Activated CD4-positive, CD25-positive, alpha-beta regulatory T cell treated with anti-CD3 and anti-CD28 coated beads, Interleukin-2, amount 50 U/mL, for 16 hours (primary cell): ENCODE measurements at regions not wholly inside any gene's neighbourhood (a gene's known extent, or its start where the extent isn't known, plus 50 kb on each side); places are given as distances from the start of the nearest gene placed in this dataset.
"Not testable (repeated sequence)": the region's sequence is repeated elsewhere in the genome, so short reads cannot be mapped to it uniquely, and the experiment has no call there.

ENCODE experiments used
- DNase-seq: peaks from one replicate; pipeline ENCODE4 v3.0.0-alpha.2; 2020; ENCODE audit warnings: low read depth, low spot score

DNA sequence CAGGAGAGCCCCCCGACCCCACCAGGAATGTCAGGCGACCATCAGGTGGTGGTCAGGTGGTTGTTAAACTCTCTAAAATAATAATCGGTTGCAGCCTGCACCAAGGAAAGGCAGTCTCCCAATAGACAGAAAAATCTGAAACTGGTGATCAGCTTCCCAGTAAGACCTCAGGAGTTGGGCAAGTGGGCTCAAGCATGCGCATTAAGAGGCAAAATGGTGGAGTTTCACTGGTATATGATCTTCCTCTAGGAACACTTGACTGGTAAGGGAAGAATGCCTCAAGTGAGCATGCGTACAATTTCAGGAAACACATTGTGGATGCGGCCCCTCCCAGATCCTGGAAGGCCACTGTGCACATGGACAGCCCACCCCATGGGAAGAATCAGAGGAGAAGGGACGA lies 619.9 kb downstream of the TYW1 start:
- DNase-seq: no peak

DNA sequence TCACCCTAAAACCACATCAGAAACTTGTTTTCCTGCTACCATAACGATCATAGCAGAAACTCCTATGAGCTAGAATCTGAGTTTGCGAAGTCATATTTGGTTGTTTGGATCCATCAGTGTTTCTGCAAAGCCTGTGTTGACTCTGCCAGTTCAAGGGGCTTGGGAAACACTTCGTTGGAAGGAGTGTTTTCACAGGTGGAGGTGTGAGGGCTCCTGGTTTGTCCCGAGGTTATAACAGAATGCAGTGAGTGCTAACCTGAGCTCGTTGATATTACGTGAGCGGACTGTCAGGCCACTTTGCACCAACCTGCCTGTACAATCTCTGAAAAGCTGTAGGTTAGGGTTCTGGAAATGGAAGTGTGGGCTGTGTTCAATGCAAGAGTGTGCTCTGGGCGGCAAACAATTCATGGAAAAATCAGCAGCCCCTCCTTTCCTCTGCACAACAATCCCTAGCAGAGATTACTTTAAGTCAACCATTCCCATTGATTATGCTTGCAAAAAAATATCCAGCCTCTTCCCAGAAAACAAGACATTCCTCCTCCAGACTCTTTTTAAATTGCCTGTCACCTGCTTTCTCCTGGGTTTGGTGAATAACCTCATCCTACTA lies 622.0 kb downstream of the TYW1 start:
- no peak for DNase-seq

DNA sequence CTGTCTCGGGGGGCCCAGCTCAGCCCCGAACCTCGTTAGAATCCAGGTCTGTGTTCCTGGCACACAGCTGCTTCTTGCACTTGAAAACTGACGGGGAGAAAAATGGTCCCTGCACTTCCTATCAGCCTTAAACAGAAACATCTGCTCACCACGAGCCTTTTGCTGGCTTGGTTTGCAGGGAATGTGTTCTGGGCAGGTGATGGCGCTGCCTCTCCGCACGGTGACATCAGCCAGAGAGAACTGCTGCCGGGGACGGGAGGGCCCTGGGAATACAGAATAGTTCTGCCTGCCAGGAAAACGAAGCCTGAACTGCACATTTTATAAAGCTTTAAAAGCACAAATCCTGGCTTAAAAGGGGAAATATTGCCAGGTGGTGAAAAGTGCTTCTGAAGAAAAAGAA lies 622.5 kb downstream of the TYW1 start:
- DNase-seq: no peak

DNA sequence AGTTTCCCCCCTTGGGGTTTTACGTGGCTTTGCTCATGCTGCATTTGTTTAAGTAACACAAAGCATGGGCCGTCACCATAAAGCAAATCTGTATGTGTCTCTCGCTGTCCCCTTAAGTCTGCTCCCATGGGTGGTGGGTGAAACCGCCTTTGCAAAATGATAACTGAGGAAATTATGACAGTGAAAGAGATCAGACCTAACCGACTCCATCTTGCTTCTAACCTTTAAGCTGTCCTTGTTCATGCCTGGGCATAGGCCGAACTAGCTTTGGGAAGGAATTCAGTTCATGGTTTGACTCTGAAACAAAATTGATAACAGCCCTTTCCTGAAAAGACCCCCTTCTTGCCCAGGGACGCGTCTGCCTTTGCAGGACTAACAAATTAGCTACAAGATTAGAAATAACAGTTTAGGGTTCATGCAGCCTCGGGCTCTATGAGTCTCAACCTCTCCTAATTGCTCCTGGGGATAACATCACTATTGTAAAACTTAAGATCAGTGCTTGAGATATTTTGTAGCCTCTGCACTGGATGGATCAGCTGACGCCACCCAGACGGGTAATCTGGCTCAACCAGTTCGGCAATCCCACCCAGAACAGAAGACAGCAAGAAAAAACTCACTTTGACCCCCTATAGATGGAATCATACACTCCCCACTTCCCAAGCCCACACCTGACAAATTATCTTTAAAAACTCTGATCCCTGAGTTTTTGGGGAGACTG lies 623.7 kb downstream of the TYW1 start:
- DNase-seq: no peak

DNA sequence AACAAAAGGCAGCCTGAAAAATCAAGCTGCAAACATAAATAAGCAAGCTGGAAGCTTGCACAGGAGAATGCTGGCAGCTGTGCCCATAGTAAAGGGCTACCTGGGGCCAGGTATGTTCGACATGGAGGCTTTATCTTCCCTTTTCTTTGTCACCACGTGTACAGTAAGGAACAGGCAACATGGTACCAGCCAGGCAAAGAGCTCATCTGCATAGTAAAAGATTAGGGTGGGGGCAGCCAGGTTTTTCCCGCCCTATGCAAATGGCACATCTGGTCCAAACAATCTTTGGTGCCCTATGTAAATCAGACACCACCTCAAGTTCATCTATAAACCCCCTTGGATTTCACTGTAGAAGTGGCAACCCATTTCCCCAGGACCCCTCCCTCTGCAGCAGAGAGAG lies 625.1 kb downstream of the TYW1 start:
- no peak for DNase-seq

DNA sequence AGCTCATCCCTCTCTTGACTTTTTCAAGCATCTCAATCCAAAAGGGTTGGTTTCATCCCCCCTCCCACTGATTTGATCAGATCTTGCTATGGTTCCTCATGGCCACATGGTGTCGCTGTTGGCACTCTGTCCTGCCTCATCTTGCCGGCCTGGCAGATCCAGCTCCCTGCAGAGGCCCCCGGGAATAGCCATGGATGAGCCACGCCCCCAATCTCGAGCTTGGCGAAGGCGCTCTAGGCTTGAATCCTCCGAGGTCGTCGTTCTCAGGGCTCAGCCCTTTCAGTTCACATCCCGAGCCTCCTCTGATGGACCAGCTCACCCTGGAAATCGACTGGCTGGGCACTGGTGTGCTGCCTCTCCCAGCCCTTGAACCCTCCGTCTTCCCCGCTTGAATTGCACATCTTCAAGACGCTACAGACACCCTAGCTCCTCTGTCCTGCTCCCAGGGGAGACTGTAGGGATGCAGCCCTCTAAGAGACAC lies 628.7 kb downstream of the TYW1 start:
- DNase-seq: no peak

DNA sequence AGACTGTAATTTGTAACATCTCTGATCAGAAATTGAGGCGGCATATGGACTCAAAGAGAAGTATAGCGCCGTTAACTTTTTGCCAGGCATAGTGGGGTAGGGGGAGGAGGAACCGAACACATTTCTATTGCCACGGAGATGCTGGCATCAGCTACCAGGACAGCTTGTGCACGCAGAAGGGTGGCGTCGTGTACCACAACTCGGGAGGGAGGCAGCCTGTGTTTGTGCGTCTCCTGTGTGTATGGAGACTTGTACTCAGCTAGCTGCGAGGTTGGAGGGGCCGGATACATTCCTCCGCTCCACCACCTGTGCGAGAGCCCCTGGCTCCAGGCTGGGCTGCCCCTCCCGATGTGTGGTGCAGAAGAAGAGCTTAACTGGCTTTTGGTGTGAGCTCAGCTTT lies 634.8 kb downstream of the TYW1 start:
- DNase-seq: no peak

DNA sequence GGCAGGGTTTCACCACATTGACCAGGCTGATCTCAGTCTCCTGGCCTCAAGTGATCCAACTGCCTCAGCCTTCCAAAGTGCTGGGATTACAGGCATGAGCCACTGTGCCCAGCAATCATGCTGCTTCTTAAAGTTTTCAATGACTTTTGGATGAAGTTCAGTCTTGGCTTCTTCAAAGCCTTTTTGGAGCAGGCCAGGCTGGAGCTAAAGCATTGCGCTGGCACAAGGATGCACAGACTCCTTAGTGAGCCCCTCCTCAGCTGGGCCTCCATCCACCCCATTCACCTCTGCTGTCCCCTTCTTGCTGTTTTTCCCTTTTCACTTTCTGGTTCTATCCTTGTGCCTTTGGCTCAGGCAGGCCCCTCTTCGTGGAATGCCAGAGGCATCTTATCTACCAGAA lies 638.6 kb downstream of the TYW1 start:
- no peak for DNase-seq

DNA sequence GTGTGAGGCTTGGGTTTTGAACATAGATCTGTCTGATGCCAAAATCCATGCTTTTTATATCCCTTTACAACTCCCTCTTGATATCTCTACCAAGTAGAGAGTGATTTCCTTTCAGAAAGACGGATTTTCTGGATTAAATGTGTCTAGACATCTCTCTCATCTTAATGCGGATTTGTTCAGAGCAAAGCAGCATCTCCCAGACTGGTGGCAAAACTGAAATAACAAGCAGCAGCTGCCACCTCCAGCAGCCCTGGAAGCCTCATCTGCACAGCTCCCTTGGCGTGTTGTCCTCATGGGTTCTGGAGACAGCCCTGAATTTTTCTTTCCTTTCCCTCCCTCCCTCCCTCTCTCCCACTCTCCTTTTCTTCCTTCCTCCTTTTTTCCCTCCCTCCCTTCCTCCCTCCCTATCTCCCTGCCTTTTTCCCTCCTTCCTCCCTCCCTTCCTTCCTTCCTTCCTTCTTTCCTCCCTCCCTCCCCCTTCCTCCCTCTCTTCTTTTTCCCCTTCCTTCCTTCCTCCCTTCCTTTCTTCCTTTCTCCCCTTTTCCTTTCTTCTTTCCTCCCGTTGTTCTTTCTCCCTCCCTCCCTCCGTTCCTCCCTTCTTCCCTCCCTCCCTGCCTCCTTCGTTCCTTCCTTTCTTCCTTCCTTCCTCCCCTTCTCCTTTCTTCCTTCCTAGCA lies 639.9 kb downstream of the TYW1 start:
- DNase-seq: no peak

DNA sequence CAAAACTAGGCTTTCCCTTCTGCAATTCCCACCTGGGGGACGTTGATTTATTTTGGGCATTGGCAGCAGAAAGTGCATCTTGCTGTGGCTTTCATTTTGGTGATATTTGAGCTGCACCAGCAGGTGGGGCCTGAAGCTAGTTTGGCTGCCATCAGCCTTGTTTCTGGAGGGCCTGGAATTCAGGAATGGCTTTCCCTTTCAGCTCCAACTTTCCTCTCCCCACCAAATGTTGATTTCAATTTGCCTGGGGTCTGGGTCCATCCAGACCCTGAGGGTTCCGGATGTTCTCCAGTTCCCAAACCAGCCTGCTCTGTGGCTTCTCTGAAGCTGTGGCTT lies 640.4 kb downstream of the TYW1 start:
- DNase-seq: no peak

DNA sequence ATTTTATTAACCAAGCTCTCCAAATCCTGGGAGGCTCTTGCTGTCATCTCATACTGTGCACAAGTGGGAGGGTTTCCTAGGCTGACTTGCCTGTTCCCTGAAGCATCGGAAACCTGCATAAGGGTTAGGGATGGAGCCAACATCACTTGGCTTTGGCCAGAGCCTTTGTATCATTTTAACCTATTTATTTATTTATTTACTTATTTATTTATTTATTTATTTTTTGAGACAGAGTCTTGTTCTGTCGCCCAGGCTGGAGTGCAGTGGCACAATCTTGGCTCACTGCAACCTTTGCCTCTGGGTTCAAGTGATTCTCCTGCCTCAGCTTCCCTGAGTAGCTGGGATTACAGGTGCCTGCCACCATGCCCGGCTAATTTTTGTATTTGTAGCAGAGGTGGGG lies 645.9 kb downstream of the TYW1 start:
- DNase-seq: not testable (repeated sequence)

DNA sequence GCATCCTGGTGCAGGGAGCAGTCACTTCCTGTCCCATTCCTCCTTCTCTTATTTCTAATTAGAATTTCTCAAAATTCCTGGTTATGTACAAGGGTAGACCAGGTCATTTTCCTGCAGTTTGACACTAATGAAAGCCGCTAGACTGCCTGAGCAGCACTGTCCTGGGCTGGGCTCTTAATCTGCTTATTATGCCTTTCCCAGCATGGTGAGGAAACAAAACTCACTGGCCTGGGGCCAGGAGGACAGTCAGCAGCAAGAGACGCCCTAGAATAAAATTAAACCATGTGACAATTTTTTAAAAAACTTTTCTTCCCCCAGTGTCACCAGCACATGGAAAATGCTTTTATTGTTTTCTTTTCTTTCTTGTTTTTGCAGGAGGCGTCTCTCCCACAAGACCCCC lies 647.5 kb downstream of the TYW1 start:
- DNase-seq: no peak

DNA sequence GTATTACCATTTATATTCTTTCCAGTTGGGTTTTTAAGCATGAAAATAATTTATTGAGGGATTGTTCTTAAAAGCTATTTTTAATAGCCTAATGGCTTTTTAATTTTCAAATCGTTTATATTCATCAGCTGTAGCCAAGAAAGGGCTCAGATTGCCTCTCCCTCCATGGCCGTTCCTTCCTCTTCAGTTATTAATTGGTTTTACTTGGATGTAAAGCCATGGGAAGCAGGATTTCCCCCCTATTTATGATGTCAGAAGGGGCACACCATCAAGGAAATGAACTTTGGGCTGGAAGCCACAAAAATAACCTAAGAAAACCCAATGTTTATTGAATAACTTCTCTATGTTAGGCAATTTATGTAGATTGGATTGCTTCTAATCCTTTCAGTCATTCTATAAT lies 656.3 kb downstream of the TYW1 start:
- DNase-seq: no peak

DNA sequence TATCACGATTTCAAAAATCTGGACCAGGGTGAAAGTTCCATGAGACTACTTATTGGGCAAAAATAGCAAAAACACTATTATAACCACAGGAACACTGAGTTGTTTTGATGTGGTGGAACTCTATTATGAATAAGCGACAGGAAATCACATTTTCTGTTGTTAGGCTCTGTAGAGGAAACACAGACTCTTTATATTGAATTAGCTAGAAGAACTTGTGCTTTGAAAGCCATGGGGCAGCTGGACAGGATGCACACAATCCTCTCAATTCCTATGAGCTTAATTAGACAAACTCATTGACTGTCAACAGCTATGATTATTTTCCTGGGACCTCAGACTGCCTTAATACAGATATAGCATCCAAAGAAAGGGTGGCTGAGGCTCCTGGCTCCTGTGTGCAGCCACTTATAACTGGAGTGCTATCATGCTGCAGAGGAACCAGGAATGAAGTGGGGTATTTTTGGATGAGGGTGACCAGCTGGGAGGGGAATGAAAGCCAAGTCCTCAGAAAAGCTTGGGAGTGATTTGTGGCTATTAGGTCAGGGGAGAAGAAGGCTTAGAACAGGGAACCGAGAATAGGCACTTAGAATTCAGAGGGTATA lies 657.3 kb downstream of the TYW1 start:
- no peak for DNase-seq

DNA sequence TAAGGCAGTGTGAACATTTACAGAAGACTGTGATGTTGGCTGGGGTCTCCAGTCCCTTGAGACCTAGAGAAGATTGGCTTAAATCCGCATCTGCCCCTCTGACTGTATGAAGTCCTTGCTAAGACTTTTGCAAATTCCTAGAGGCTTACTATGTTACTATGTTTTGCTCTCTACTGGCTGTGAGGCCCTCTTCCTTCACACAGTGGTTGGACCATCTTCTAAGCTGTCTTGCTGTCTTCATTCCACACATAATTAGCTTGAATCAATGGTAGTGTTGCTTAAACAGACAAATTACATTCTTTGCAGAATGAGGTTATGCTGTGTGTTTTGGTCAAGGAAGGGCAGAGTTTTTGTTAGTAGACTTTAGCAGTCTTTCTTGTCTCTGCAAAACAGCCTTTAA lies 658.0 kb downstream of the TYW1 start:
- no peak for DNase-seq

DNA sequence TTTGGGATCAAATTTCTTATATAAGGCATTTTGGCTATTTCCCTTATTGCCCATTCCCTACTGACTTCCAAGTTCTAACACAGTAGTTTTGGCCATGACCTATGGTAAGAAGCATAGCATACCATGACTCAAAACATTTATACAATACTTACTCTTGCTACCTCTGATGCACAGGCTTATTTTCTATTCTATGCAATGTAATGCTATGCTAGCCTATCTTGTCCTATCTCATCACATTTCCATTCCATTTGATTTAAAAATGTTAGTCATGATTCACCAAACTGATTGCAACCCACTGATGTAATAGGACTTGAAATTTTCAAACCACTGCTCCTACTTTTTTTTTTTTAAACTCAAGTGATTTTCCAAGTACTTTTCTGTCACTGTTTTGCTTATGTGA lies 658.5 kb downstream of the TYW1 start:
- no peak for DNase-seq

DNA sequence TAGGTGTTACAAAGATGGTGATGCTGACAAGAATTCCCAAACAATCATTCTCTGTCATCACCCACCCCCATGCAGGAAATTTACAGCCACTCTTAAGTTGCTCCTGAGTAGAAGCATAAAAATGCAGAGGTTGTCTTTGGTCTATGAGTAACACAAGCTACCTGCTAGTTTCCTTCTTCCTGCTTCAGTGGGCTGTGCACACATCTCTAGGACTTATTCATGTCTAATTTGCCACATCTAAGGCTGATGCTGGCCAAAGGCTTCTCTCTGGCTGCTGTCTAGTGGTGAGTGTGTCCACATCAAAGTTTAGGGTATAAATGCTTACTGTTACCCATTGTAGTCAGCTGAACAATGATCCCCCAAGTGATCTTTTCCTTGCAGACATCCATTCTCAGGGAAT lies 662.5 kb downstream of the TYW1 start:
- DNase-seq: no peak

DNA sequence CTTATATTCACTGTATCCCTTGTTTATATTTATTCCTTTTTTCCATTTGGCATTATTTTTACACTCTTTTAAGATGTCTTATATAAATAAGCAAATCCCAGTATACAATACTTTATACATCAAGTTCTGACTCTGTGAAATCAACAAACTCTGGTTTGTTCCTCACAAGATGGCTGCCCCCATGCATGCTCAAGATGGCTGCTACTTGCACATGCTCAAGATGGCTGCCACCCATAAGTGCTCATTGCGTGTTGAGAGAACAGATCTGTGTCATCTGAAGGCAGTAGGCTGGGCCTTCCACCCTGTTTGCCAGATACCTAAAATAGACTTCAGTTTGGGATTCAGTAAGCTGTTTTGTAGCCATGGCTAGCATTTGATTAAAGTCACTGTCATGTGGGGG lies 666.2 kb downstream of the TYW1 start:
- no peak for DNase-seq

DNA sequence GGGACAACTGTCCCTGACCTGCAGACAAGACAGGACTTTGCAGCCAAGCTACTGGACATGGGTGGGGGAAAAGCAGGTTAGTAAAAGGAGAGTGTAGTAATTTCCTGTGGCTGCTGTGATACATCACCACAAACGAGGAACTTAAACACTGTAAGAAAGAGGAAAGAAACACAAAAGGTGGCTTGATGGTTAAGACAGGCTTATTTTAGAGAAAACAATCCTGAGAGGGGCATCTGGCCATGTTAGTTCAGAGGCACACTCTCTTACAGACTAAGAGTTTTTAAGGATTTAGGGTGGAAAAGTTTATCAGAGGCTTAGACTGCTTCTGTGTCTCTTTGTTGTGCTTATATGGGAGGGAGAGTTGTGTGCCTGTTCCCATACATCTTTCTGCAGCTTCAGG lies 667.0 kb downstream of the TYW1 start:
- no peak for DNase-seq

DNA sequence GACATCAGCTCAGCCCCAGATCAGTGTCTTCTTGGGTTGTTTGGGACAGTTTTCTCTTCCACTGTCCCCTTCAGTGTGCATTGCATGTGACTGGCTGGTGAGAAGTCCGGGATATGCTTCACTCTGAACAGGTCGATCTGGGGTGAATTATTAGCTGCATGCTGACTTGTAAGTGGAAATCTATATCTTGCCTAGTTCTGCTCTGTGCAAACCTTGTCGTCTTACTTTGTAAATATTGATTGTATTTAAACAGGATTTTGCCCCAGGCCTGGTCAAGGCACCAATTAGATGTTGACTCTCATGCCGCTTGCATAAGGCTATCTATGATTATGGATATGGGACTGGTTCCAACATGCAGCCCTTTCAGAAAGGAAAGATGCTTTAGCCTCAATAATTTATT lies 669.7 kb downstream of the TYW1 start:
- not testable (repeated sequence) for DNase-seq

DNA sequence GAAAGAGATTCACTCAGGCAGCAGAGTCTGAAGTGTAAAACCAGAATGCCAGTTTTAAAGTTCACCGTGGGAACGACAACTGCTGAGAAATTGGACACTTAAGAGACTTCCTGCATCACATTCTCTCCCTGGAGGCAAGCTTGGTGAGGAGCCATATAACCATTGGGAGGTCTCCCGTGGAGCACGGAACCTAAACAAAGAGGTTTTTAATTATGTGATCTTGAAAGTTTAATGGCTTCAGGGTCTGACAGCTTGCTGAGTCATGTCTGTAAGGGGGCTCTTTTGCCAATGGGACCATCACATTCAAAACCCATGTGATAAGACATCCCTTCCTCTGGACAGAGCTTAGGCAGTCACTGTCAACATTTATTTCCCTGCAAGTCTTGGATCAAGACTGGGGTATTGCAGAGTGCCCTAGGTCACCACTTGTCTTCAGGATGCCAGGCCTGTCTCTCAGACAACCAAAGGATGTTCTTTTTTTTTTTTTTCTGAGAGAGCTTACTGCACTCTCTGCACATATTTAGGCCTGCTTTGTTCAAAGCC lies 674.4 kb downstream of the TYW1 start:
- DNase-seq: no peak

DNA sequence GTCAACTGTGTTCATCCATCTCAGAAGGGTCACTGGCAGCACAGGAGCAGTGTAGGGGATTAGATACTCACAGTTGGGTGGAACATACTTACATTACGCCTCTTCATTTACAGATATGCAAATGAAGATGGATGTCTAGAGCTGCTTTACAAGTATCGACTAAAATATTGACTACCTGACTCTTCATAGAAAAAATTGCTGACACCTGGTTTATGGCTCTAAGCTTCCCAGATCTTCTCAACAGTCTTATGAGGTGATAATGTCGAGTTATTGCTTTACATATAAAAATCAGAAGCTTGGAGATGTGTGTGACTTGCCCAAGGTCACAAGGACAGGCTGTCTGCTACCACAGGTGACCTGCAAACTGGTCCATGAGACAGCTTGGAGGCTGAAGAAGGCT lies 677.2 kb downstream of the TYW1 start:
- DNase-seq: no peak

DNA sequence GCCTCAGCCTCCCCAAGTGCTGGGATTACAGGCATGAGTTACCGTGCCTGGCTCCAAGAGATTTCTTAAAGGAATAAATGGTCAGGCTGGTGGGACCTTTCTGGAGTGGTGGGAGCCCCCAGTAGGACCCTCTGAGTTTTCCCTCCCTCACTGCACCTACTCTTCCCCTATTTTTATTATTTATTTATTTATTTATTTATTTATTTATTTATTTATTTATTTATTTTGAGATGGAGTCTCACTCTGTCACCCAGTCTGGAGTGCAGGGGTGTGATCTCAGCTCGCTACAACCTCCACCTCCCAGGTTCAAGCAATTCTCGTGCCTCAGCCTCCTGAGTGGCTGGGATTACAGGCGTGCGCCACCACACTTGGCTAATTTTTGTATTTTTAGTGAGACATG lies 678.2 kb downstream of the TYW1 start:
- DNase-seq: not testable (repeated sequence)
